Stimulated activated CD8-positive, alpha-beta memory T cell treated with anti-CD3 and anti-CD28 coated beads, Interleukin-15, amount 100 ng/mL, for 48 hours (primary cell): ENCODE measurements at regions not wholly inside any gene's neighbourhood (a gene's known extent, or its start where the extent isn't known, plus 50 kb on each side); places are given as distances from the start of the nearest gene placed in this dataset.

ENCODE experiments used
- DNase-seq, 2 donors: peaks; one replicate each; pipeline ENCODE4 v3.0.0-alpha.2; 2020; ENCODE audit warnings: low read depth in 2 of 2

GRCh38 chr1:60132108-60132507 lies 58.5 kb upstream of the C1orf87 start:
- DNase-seq, result no peak

GRCh38 chr1:60130703-60131102 lies 57.1 kb upstream of the C1orf87 start:
- DNase-seq, result no peak

GRCh38 chr1:60129911-60130310 lies 56.3 kb upstream of the C1orf87 start:
- DNase-seq, result no peak

- no peak for DNase-seq
These were observed 53.2 kb upstream of the C1orf87 start for GRCh38 chr1:60126723-60127122.
